ACC112 (cell line): ENCODE measurements at regions not wholly inside any gene's neighbourhood (a gene's known extent, or its start where the extent isn't known, plus 50 kb on each side); places are given as distances from the start of the nearest gene placed in this dataset.

ENCODE experiments used
- H2AFZ ChIP-seq: fragments of 200-600 bp; sonication (generic); one replicate; pipeline ENCODE4 v1.6.0; 2017; ENCODE audit warnings: antibody characterized with exemption, low read length; ENCODE audit not compliant: unreplicated experiment
- H3K27ac ChIP-seq: fragments of 200-600 bp; sonication (generic); 2 replicates; pipeline ENCODE4 v1.5.1; 2014; ENCODE audit warnings: low read depth, mild to moderate bottlenecking, antibody characterized with exemption, low read length, moderate library complexity
- H3K27me3 ChIP-seq: fragments of 200-600 bp; sonication (generic); 2 replicates; pipeline ENCODE4 v1.6.1; 2014; ENCODE audit warnings: mild to moderate bottlenecking, antibody characterized with exemption, low read length, moderate library complexity, mixed read lengths; ENCODE audit not compliant: insufficient read depth
- H3K36me3 ChIP-seq: fragments of 200-600 bp; sonication (generic); 2 replicates; pipeline ENCODE4 v1.6.1; 2016; ENCODE audit warnings: mild to moderate bottlenecking, antibody characterized with exemption, low read length, moderate library complexity, mixed read lengths; ENCODE audit not compliant: insufficient read depth
- H3K4me1 ChIP-seq: fragments of 200-600 bp; sonication (generic); one replicate; pipeline ENCODE4 v1.6.1; 2016; ENCODE audit warnings: low read length, mixed read lengths; ENCODE audit not compliant: insufficient read depth, unreplicated experiment, control insufficient read depth
- H3K4me3 ChIP-seq: fragments of 200-600 bp; sonication (generic); 2 replicates; pipeline ENCODE4 v1.5.1; 2014; ENCODE audit warnings: mild to moderate bottlenecking, low read depth, low read length
- H3K79me2 ChIP-seq: fragments of 200-600 bp; sonication (generic); one replicate; pipeline ENCODE4 v1.6.0; 2016; ENCODE audit warnings: low read length; ENCODE audit not compliant: control insufficient read depth, unreplicated experiment, insufficient read depth

DNA sequence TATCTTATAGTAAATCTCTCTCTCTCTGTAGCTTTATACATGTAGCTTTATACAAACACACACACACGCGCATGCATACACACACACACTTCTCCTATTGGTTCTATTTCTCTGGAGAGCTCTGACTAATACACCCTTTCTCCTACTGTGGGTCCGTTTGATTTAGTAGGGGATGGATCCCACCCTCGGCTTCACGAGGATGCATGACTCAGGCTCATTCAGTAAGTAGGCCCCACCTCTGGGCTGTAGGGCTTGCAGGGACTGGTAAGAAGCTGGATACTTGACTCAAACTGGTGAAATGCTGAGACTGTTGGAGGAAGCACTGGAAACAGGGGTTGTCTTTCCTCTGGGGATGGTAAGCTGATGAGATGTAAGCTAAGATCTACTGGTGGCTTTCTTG, 98.7 kb downstream of the SLC24A2 start:
- H3K4me1 ChIP-seq: no peaks in the 10 kb centered on the region
- no peaks in the 10 kb centered on the region for H3K36me3 ChIP-seq
- H2AFZ ChIP-seq: no peak overlapping the region
- H3K27me3 ChIP-seq: peaks cover 2% of the 10 kb centered on the region; the same call in 1 of the 2 replicates
- no peak overlapping the region for H3K4me3 ChIP-seq
- H3K27ac ChIP-seq: no peak overlapping the region
- no peaks in the 10 kb centered on the region for H3K79me2 ChIP-seq

GRCh38 chr9:19689328-19690101, 99.3 kb downstream of the SLC24A2 start:
- H3K27me3 ChIP-seq: peaks cover 2% of the 10 kb centered on the region; the same call in 1 of the 2 replicates
- no peaks in the 10 kb centered on the region for H3K4me1 ChIP-seq
- H3K79me2 ChIP-seq: no peaks in the 10 kb centered on the region
- no peak overlapping the region for H3K27ac ChIP-seq
- H3K4me3 ChIP-seq: no peak overlapping the region
- H2AFZ ChIP-seq: no peak overlapping the region
- no peaks in the 10 kb centered on the region for H3K36me3 ChIP-seq

GRCh38 chr9:19683715-19684114, 105.1 kb downstream of the SLC24A2 start:
- H3K79me2 ChIP-seq: no peaks in the 10 kb centered on the region
- no peaks in the 10 kb centered on the region for H3K4me1 ChIP-seq

DNA sequence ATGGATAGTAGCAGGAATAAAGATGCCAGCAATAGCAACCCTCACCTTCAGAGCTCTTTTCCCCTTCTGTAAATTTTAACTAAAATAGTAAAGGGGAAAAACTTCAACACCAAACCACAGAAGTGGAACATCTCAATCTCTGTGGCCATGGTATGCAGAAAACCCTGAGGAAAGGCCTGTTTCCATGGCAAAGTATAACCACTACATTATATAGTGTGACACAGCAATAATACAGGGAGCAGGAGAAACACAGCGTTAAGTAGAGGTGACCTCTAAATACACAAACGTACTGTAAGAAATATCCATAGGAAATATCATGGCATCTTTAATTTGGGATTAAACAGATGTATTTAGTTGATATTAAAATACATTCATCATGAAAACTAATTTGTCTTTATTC, 106.4 kb downstream of the SLC24A2 start:
- Histone ChIP-seq H3K36me3 (no peaks in the 10 kb centered on the region), H2AFZ (no peak overlapping the region), H3K79me2 (no peaks in the 10 kb centered on the region), H3K27me3 (no peaks in the 10 kb centered on the region), H3K4me1 (no peaks in the 10 kb centered on the region), H3K27ac (no peak overlapping the region), H3K4me3 (no peak overlapping the region)

More at GRCh38 chr9:19683715-19684114, 105.1 kb downstream of the SLC24A2 start:
- no peaks in the 10 kb centered on the region for H3K36me3 ChIP-seq
- H3K27ac ChIP-seq: no peak overlapping the region
- no peak overlapping the region for H2AFZ ChIP-seq
- H3K4me3 ChIP-seq: no peak overlapping the region
- H3K27me3 ChIP-seq: no peaks in the 10 kb centered on the region

GRCh38 chr9:19681846-19682245, 107.0 kb downstream of the SLC24A2 start:
- Histone ChIP-seq H3K4me1 (no peaks in the 10 kb centered on the region), H3K27ac (no peak overlapping the region), H3K4me3 (no peak overlapping the region), H3K79me2 (no peaks in the 10 kb centered on the region), H3K36me3 (no peaks in the 10 kb centered on the region), H2AFZ (no peak overlapping the region), H3K27me3 (no peaks in the 10 kb centered on the region)

GRCh38 chr9:19677924-19678323, 110.9 kb downstream of the SLC24A2 start:
- no peaks in the 10 kb centered on the region for H3K79me2 ChIP-seq
- H3K27ac ChIP-seq: no peak overlapping the region
- no peaks in the 10 kb centered on the region for H3K4me1 ChIP-seq
- no peak overlapping the region for H2AFZ ChIP-seq
- H3K36me3 ChIP-seq: no peaks in the 10 kb centered on the region
- no peak overlapping the region for H3K4me3 ChIP-seq
- no peaks in the 10 kb centered on the region for H3K27me3 ChIP-seq

DNA sequence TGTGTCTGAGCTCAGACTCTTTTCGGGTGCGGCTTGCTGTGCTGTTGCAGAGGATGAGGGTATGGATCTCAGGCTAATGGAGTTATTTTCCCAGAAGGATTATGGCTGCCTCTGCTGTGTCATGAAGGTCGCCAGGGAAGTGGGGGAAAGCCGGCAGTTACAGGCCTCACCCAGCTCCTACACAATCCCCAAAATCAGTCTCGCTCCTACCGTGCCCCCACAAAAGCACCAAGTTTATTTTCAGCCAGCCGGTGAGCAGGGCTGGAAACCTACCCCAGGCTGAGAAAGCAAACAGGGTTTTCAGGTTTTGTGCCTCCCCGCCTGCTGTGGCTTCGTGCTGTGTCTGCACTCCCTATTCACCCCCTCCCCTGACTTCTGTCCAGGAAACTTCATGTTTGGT, 113.3 kb downstream of the SLC24A2 start:
- Histone ChIP-seq H3K4me3 (no peak overlapping the region), H3K79me2 (no peaks in the 10 kb centered on the region), H3K27me3 (no peaks in the 10 kb centered on the region), H3K27ac (no peak overlapping the region), H3K36me3 (no peaks in the 10 kb centered on the region), H2AFZ (no peak overlapping the region), H3K4me1 (no peaks in the 10 kb centered on the region)

GRCh38 chr9:19666575-19666974, 122.3 kb downstream of the SLC24A2 start:
- no peaks in the 10 kb centered on the region for H3K4me1 ChIP-seq
- H3K36me3 ChIP-seq: no peaks in the 10 kb centered on the region
- no peaks in the 10 kb centered on the region for H3K79me2 ChIP-seq
- H3K27me3 ChIP-seq: no peaks in the 10 kb centered on the region; the same call in 1 of the 2 replicates
- no peak overlapping the region for H3K27ac ChIP-seq
- H2AFZ ChIP-seq: no peak overlapping the region
- no peak overlapping the region for H3K4me3 ChIP-seq

- Histone ChIP-seq H2AFZ (no peak overlapping the region), H3K27me3 (peaks cover 6% of the 10 kb centered on the region; the same call in 1 of the 2 replicates), H3K4me1 (no peaks in the 10 kb centered on the region), H3K27ac (no peak overlapping the region), H3K4me3 (no peak overlapping the region), H3K79me2 (no peaks in the 10 kb centered on the region), H3K36me3 (no peaks in the 10 kb centered on the region)
Observed at GRCh38 chr9:19665146-19665863, 123.5 kb downstream of the SLC24A2 start.

DNA sequence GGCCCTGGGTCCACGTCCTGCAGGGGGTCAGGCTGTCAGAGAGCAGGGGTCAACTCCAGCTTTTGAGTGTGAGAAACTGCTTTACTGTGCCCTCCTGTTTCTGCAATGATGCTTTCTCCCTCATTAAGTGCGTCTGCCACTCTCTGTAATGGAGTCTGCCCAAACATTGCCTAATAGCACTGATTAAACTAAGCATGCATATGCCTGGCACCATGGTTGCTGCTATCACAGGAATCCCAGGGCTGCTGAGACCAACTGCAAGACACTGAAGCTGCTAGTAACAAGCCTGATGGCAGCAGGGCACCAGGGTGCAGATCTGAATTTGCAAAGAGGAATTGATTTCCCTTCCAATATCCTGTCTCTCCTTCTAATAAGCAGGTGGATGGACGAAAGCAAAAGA, 125.3 kb downstream of the SLC24A2 start:
- Histone ChIP-seq H3K79me2 (no peaks in the 10 kb centered on the region), H3K4me3 (no peak overlapping the region), H3K4me1 (no peaks in the 10 kb centered on the region), H2AFZ (no peak overlapping the region), H3K27ac (no peak overlapping the region), H3K27me3 (peaks cover 7% of the 10 kb centered on the region; the same call in 1 of the 2 replicates), H3K36me3 (no peaks in the 10 kb centered on the region)

- 0 out of 2 replicates have a peak, but pooled peaks cover 7% of the 10 kb centered on the region for H3K27me3 ChIP-seq
Observed at GRCh38 chr9:19662213-19662612, 126.6 kb downstream of the SLC24A2 start.

More at GRCh38 chr9:19662213-19662612, 126.6 kb downstream of the SLC24A2 start:
- Histone ChIP-seq H3K4me1 (no peaks in the 10 kb centered on the region), H2AFZ (no peak overlapping the region), H3K4me3 (no peak overlapping the region), H3K27ac (no peak overlapping the region), H3K79me2 (no peaks in the 10 kb centered on the region), H3K36me3 (no peaks in the 10 kb centered on the region)
